ENCODE measurements at regions not wholly inside any gene's neighbourhood (a gene's known extent, or its start where the extent isn't known, plus 50 kb on each side); places are given as distances from the start of the nearest gene placed in this dataset.
"Not testable (repeated sequence)": the region's sequence is repeated elsewhere in the genome, so short reads cannot be mapped to it uniquely, and the experiment has no call there.

DNA sequence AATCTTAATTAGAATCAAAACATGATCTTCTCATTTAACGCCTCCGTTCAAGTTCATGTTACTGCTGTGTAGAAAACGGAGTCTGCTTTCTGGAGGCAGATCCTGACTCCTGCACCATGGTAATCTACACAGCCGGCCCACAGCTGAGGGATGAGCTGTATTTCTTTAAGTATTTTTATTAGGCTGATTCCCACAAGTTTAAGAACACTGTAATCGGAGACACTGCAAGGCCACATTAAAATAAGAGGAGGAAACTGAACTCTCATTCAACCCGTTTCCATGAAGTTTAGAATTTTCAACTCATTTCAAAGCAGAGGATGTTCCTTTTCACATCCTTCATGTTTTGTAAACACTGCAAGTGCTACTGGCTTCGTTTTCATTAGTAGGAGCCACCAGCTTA, 372.2 kb downstream of the NFIB start:
- DNase-seq (ENCODE audit: low spot score) = no peak

DNA sequence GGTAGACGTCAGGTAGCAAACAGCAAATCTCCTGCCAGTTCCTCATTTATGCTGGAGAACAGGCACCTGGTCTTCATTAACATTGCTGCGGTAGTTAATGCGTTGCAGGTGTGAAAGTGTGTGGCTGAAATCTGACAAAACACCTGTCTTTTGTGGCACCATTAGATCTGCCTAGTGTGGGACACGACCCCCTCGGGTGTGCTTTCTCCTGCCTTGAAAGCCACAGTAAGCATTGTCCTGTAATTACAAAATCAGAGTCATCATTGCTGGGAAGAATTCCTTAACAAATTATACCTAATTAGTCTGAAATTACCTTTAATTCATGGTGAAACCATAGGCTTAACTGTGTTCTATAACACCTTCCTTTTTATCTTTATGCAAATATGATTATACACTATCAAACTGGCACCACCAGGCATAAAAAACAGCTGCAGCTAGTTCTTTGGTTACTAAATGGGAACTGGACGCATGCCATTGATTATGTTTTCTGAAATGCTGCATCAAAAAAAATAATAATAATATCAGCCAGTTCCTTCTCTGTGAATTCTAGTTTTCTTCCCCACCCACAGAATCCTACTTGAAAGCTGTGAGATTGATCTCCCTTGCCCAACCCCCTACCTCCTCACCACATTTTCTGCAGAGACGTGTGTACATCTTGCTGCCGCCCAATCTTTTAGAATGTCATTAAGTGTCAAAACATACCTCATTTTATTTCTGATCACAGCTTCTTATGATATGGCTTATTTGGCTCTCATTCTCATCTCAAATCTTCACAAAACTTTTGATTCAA, 374.0 kb downstream of the NFIB start:
- DNase-seq (ENCODE audit: low spot score) = no peak

DNA sequence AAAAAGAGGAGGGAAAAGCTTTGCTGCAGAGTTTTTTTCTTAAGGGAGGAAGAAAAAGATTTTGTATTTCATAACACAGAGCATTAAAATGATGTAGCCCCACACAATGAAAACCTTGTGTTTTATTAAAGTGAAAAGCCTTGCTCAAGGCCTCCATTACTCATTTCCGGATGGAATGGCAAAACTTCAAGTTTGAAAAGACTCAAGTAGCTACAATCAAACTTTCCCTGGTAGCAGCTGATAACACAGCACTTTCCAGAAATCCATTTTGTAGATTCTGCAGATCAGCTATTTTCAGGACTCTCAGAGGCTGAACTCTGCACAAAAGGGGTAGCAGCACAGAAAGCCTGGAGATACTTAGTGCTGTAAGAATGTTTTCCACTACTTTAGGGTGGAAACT, 374.8 kb downstream of the NFIB start:
- DNase-seq (ENCODE audit: low spot score) = no peak

DNA sequence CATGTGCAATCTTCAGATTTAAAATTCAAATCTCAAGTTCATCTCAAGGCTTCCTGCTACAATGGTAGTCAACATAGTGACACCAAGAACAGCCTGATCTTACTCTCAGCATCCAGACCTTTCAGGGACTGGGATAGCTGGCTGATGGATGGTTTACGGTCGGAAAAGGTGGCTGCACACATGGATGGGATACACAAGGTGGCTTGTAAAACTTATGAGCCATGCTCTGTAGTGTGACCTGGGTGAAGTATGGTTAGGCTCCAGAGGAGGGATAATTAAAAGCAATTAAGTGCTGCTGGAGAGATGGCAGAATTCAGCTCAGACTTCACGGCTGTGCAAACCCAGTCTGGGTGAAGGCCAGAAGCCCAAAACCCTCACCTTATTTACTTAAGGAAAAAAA, 379.5 kb downstream of the NFIB start:
- DNase-seq (ENCODE audit: low spot score) = no peak

DNA sequence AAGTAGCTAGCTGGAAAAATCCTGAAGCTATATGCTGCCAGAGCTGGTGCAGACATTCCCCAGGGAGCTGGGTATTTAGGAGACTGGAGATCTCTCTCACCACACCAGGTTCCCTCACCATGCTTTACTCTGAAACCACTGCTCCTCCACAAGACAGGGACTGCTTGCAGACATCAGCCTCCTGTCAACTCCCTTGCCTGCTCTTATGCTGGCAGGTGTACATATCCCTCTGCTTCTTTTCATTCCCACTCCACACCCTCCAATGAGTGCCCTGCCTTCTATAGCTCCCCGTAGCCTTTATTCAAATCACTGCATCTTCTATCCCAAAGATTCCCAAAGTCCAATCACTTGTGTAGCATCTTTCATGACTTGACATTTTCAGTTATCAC, 380.7 kb downstream of the NFIB start:
- DNase-seq (ENCODE audit: low spot score) = no peak

DNA sequence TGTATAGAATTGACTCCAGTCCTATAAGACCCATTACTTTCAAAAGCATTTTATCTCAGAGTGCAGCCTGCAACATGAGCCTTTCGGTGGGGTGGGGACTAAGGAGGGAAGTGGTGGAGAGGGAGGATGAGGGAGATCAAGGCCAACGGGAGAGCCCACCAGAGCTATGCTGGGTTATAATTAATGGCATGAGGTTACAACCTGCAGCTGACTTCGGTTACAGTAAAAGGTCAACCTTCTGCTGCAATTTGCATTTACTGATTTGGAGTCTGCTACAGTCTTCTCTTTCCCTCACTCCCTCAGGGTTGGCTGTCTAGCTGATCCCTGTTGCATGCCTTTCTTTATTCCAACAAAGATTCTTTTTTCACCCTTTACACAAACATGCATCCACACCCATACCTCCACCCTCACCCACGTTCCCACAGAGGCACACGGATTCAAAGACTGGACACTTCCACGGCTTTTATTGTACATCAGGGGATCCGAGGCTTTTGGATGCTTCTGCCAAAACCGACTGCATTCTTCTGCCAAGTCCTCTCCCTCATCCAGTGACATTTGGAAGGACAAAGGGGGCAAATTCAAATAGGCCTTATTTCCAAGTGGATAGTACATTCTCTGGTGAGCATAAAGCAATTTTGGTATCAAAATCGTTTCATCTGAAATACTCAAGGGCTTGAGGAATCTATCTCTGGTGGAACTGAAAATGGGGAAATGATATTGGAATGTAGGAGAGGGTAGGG, 381.2 kb downstream of the NFIB start:
- no peak for DNase-seq (ENCODE audit: low spot score)

DNA sequence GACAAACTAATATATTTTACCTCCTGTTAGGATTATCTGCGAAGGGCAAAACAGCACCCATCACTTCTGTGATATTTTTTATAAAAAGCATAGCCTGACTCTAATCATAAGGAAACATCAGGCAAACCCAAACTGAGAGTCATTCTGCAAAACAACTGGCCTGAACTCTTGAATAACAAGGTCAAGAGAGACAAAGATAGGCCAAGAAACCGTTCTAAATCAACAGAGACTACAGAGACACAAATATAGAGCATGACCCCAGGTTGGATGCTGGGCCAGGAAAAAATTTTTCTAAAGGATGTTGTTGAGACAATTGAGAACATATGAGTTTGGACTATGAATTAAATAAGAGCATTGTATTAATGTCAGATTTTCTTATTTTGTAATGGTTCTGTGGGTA, 384.9 kb downstream of the NFIB start:
- no peak for DNase-seq (ENCODE audit: low spot score)

DNA sequence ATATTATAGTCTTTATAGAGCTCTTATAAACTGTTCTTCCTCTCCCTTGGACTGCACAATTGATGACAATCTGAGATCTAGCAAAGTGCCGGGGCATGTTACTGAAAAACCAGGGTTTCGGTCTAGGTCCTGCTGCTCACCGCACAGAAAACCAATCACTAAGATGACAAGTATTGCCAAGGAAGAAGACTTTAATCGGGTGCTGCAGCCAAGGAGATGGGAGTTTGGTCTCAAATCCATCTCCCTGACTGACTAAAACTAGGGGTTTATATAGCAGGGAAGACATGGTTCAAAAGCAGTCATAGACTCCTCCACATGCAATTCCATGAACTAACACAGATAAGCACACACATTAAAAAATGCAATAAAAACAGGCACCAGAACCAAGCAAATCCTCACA, 390.6 kb downstream of the NFIB start:
- DNase-seq (ENCODE audit: low spot score) = no peak

DNA sequence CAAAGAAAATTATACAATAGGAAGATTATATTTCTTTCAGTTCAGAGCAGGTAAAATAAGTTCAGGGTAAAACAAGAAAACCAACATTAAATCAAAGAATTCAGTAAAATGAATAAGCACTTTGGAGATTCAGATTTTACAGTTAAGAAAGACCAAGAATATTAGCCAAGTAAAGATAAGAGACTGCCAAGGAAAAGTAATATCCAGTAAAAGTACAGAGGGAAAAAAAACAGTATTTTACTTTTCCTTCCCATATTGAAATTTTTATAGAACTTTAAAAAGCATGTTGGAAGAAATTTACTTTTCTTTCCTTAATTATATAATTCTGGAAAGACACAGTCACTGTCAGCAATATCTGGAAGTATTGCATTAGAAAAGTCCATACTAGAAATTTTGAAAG, 393.4 kb downstream of the NFIB start:
- no peak for DNase-seq (ENCODE audit: low spot score)

DNA sequence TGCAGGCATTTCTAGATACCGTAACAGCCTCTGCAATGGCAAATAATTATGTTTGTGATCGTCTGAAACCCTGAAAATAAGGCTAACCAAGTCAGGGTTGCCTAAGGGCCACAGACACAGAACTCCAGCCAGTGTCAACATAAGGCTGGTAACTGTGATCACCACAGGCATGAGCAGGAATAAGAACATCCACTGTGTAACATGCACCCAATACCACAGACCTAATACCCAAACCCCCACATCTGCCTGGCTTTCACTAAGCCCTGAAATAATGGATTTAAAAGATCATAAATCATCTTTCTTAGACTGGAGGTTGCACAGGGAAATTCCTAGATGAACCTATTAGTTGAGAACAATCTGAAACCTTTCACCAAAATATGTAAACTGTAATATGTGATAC, 394.5 kb downstream of the NFIB start:
- DNase-seq (ENCODE audit: low spot score) = no peak

DNA sequence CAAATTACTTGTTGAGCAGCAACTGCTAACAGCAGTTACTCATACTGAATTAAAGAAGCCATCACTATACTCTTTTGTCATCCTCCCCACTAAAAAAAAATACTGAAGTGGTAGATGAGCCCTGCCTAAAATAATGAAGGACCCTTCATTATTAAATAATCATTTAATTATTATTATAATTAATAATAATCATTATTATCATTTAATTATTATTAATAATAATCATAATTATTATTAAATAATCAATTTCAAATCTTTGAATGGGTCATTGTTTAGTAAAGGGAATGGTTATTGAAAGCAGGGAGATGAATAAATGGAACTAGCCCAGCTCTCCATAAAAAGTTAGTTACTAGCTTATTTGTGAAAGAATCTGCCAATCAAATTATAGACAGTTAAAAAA, 396.4 kb downstream of the NFIB start:
- DNase-seq (ENCODE audit: low spot score) = no peak

DNA sequence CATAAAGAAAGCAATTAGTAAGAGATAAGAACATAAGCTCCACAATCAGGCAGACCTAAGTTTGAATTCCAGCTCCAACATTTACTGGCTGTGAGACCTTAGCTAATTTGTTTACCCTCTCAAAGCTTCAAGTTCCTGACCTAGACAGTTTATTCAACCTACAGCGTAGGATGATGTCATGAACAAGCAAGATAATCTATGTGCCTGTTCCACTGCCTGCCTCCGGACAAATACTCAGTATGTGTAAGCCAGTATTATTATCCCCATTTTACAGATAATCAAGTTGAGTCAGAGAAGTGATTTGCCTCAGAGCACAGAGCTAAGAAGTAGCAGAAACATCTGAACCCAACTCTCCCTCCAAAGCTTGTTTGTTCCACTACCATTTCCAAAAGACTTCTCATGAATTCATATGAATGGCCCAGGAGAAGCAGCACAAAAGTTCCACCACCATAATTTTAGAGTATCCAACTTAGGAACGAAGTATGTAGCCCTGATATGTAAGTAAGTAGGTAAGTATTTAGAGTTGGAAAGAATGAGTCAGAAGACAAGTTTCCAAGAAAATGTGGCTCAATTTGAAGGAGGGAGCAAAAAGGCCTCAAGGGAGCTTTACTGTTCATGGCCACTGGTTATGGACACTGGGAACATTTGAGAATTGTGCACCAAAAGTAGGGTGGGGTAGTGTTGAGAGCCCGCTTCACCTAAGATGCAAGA, 398.2 kb downstream of the NFIB start:
- DNase-seq (ENCODE audit: low spot score) = no peak

DNA sequence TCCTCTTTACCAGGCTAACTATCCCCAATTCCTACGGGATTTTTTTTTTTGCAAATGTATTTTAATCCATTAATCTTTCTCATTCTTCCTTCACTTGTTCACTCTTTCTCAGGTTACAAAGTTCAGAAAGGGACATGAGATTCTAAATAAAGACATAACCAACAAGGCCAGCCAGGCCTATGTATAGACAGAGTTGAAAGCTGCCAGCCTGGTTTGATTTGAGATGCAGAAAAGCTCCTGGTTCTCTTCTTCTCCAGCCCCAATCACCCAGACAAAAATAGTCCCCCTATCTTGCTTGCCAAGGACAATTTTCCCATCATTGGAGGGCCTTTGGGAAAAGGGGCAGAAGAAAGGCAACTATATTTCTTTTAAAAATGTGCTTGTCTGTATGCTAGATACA, 398.8 kb downstream of the NFIB start:
- DNase-seq (ENCODE audit: low spot score) = no peak

DNA sequence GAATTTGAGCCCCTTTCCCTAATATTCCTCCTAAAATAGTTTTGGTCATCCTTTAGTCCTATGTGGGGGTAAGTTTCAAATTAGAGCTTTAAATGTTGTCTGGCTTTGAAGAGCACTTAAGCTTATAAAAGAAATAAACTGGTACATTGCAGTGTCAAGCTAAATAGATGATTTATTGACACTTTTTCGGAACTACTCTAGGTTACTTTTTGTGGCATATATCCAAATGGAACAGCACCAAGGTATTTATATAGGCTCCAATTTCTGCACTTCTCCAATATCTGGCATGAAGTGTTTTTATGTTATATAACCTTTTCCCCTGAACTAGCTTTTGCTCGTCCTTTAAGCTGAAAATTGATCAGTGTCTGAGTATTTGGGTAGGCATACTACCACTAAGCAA, 402.5 kb downstream of the NFIB start:
- no peak for DNase-seq (ENCODE audit: low spot score)

DNA sequence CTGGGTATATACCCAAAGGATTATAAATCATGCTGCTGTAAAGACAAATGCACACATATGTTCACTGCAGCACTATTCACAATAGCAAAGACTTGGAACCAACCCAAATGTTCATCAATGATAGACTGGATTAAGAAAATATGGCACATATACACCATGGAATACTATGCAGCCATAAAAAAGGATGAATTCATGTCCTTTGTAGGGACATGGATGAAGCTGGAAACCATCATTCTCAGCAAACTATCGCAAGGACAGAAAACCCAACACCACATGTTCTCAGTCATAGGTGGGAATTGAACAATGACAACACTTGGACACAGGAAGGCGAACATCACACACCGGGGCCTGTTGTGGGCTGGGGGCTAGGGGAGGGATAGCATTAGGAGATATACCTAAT, 406.1 kb downstream of the NFIB start:
- DNase-seq (ENCODE audit: low spot score) = not testable (repeated sequence)

DNA sequence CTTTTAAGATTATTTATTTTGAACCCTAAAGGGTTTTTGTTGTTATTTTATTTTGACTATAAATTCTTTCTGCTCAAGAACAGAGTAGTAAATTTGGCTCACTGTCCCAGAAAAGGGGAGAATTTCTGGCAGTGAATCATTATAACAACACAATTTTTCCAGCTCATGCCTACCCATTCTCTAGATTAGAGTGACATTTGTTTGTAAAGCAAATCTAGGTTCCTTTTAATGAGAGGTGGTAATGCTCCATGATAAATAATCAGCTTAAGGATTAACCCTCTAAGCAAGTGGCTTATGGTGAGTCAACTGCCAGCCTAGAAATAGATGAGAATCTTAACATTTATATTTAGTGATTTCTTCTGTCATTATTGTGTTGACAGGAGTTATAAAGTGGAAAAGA, 409.2 kb downstream of the NFIB start:
- no peak for DNase-seq (ENCODE audit: low spot score)

DNA sequence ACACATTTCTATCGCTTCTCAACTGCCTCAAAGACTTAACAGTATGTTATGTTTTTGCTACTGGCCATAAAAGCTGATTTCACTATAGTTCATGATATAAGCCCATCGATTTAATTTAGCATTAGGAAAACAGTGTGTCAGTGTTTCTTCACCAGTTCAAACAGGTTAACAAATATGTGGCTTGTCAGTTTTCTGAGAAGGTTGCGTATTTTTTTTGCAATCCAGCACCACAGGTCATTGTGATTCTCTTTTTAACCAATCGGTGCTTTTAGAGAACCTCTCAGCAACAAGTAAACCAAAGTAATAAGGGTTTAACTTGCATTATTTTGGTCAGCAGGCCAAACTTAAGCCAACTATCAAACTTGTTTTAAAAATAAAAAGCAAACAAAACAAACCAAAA, 409.6 kb downstream of the NFIB start:
- no peak for DNase-seq (ENCODE audit: low spot score)

DNA sequence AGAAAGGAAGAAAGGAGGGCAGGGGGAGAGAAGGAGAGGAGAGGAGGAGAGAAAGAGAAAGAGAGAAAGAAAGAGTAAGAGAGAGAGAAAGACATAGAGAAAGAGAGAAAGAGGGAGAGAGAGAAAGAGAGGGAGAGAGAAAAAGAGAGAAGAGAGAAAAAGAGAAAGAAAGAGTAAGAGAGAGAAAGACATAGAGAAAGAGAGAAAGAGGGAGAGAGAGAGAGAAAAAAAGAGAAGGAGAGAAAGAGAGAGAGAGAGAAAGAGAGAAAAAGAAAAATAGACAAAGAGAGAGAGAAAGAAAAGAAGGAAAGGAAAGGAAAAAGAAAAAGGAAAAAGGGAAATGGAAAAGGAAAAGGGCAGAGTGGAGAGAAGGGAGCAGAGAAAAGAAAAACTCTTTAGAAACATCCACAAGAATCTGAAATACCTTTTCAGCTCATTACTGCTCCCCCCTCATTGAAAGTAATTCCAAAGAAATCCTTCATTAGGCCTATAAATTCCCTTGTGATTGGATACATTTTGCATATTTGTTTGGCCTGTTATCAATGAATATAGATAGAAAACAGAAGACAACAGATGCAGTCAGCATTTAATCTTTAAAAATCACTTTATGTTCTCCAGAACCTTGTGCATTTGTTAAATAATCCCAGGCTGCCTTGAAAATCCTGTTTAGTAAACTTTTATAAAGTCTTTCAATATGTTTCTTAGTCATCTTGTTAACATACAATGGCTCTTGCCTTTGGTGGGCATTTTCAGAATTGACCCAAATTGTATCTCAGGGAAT, 411.5 kb downstream of the NFIB start:
- DNase-seq (ENCODE audit: low spot score) = no peak

DNA sequence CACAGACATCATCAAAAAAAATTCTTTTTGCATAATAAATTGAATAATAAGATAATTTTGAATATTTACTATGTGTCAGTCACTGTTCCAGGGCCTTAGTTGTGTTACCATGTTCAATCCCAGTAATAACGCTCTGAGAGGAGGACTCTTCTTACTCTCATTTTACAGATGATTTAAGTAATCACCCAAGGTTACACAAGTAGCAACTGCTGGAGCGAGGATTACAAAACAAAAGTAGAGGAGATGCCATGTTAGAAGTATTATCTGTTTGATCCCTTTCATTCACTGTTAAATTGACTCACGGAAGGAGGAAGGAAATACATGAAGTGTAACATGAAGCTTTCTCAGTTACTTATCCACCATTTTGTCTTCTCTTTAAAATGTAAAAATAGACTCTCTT, 412.8 kb downstream of the NFIB start:
- DNase-seq (ENCODE audit: low spot score) = no peak

DNA sequence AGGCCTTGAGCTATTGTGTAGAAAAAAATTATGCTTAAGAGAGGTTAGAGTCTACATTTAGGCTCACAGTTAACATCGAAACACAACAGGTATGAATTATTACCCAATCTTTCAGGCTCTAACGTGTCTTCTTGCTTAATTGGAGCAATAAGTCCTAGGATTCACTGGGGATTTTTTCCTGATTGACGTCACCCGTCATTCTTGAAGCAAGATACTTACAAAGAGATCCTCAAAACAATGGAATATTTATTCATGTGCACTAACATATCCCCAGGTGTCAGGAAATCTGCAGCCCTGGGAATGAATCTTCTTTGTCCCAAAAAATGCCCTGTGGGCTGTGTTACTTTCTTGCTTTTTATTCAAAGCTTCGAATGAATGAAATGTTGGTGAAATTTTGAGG, 413.5 kb downstream of the NFIB start:
- DNase-seq (ENCODE audit: low spot score) = no peak

DNA sequence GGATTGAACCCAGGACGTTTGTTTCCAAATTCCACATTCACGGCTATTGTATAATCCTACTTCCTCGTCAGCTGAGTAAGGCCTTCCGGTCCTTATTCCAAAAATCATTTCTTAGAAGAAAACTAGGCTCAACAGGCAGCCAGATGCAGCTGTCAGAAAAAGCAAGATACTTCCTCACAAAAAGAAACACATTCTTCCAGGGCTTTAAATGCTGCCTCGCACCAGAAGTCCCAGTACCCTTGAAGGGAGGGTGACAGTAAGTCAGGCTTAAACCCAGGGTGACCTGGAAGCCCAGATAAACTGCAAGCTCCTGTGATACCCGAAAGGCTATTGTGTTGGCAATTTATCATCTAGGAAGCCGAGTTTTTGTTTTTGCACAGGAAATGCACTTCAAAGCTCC, 414.0 kb downstream of the NFIB start:
- no peak for DNase-seq (ENCODE audit: low spot score)

DNA sequence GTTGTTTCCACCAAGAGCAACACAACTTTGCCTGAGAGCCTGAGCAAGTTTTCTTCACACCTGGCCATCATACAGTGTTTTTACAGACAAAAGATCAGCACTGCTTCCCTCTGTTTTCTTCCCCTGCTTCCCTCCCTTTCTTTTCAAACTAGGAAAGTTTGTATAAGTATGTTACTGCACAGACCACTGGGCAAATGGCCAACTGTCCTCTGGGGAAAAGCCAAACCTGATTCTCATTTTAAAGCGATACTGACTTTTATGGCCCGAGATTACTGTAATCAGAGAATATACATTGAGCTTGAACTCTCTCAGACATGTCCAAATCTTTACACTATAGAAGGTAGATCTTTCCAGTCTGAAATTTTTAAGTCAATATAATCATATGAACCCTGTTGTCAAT, 415.0 kb downstream of the NFIB start:
- DNase-seq (ENCODE audit: low spot score) = no peak
